ENCODE measurements at regions not wholly inside any gene's neighbourhood (a gene's known extent, or its start where the extent isn't known, plus 50 kb on each side); places are given as distances from the start of the nearest gene placed in this dataset.

GRCh38 chrX:9211269-9211668 lies 177.3 kb upstream of the FAM9B start:
- H2AFZ ChIP-seq (ENCODE audit: low read depth, low read length), result no peak overlapping the region
- H3K4me1 ChIP-seq (ENCODE audit: insufficient read depth, low read length), result no peaks in the 10 kb centered on the region
- no peak for TF ChIP-seq CTCF (IDR thresholded peaks at IDR 0.05; ENCODE audit: borderline replicate concordance, extremely low read depth, low read length, poor library complexity, severe bottlenecking)
- no peak for TF ChIP-seq EZH2 (IDR thresholded peaks at IDR 0.05; ENCODE audit: borderline replicate concordance, low read depth, low read length, severe bottlenecking)
- H3K9ac ChIP-seq (ENCODE audit: low read depth, low read length), result no peak overlapping the region
- no peaks in the 10 kb centered on the region for H3K36me3 ChIP-seq (ENCODE audit: insufficient read depth, low read length)
- no peak overlapping the region for H3K4me2 ChIP-seq (ENCODE audit: insufficient read depth, low read length)
- H3K9me3 ChIP-seq (ENCODE audit: insufficient read depth, low read length, severe bottlenecking), result no peaks in the 10 kb centered on the region
- no peaks in the 10 kb centered on the region for H4K20me1 ChIP-seq (ENCODE audit: insufficient read depth, low read length)
- no peak overlapping the region for H3K27ac ChIP-seq (ENCODE audit: low read length)
- DNase-seq, result no peak
- no peak for ATAC-seq (ENCODE audit: insufficient read depth, low read depth)
- H3K4me3 ChIP-seq (ENCODE audit: low read depth in 1 of 2, low read length in 2 of 2), result no peak overlapping the region
- no peaks in the 10 kb centered on the region for H3K27me3 ChIP-seq (ENCODE audit: insufficient read depth, low read length, poor library complexity)
- H3K79me2 ChIP-seq (ENCODE audit: insufficient read depth, low read length), result no peaks in the 10 kb centered on the region

DNA sequence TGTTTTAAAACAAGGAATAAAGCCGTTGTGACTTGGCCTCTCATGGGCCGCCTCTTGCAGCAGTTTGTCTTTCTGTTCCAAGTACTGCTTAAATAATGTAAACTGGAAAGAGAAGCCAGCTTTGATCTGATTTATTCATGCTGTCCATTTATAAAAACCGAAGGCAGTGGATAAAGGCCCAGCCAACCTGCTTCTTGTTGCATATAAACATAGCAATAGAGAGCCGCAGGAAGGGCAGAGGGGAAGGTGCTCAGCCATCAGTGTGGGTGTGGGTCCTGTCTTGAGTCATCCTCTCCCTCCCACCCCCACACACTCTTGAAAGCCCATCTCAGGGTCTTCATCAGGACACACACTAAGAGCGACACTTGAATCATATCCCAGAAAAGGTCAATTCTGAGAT lies 187.9 kb upstream of the FAM9B start:
- Histone ChIP-seq H3K36me3 (ENCODE audit: insufficient read depth, low read length) (no peaks in the 10 kb centered on the region), H3K4me2 (ENCODE audit: insufficient read depth, low read length) (no peak overlapping the region), H3K27ac (ENCODE audit: low read length) (no peak overlapping the region), H2AFZ (ENCODE audit: low read depth, low read length) (no peak overlapping the region), H3K79me2 (ENCODE audit: insufficient read depth, low read length) (no peaks in the 10 kb centered on the region), H3K4me1 (ENCODE audit: insufficient read depth, low read length) (no peaks in the 10 kb centered on the region), H4K20me1 (ENCODE audit: insufficient read depth, low read length) (no peaks in the 10 kb centered on the region), H3K27me3 (ENCODE audit: insufficient read depth, low read length, poor library complexity) (no peaks in the 10 kb centered on the region), H3K4me3 (ENCODE audit: low read depth in 1 of 2, low read length in 2 of 2) (no peak overlapping the region), H3K9ac (ENCODE audit: low read depth, low read length) (no peak overlapping the region), H3K9me3 (ENCODE audit: insufficient read depth, low read length, severe bottlenecking) (no peaks in the 10 kb centered on the region)
- no peak for TF ChIP-seq CTCF (IDR thresholded peaks at IDR 0.05; ENCODE audit: borderline replicate concordance, extremely low read depth, low read length, poor library complexity, severe bottlenecking)
- TF ChIP-seq EZH2 (IDR thresholded peaks at IDR 0.05; ENCODE audit: borderline replicate concordance, low read depth, low read length, severe bottlenecking), result no peak
- no peak for DNase-seq
- ATAC-seq (ENCODE audit: insufficient read depth, low read depth), result no peak

DNA sequence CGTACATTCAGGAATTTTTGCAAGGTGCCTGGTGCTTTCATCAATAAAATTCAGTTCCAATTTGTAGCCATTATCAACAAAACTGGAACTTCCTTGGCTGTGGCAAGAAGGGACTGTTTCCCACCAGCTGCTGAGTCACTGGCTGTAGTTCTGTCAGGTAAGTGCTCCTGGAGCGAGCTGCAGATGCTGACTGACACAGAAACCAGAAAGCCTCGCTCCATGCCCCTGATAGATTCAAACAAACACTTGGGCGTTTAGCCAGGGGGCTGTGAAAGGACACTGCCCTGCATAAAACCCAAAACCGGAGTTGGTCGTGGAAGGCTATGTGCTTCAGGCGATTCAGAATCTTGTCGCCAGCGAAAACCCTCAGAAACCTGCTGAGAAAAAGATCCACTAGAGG lies 188.4 kb upstream of the FAM9B start:
- Histone ChIP-seq H4K20me1 (ENCODE audit: insufficient read depth, low read length) (no peaks in the 10 kb centered on the region), H3K36me3 (ENCODE audit: insufficient read depth, low read length) (no peaks in the 10 kb centered on the region), H3K4me2 (ENCODE audit: insufficient read depth, low read length) (no peak overlapping the region), H3K4me1 (ENCODE audit: insufficient read depth, low read length) (no peaks in the 10 kb centered on the region), H3K9ac (ENCODE audit: low read depth, low read length) (no peak overlapping the region), H3K79me2 (ENCODE audit: insufficient read depth, low read length) (no peaks in the 10 kb centered on the region), H3K27me3 (ENCODE audit: insufficient read depth, low read length, poor library complexity) (no peaks in the 10 kb centered on the region), H3K27ac (ENCODE audit: low read length) (no peak overlapping the region), H3K9me3 (ENCODE audit: insufficient read depth, low read length, severe bottlenecking) (no peaks in the 10 kb centered on the region), H2AFZ (ENCODE audit: low read depth, low read length) (no peak overlapping the region), H3K4me3 (ENCODE audit: low read depth in 1 of 2, low read length in 2 of 2) (no peak overlapping the region)
- TF ChIP-seq CTCF (IDR thresholded peaks at IDR 0.05; ENCODE audit: borderline replicate concordance, extremely low read depth, low read length, poor library complexity, severe bottlenecking), result no peak
- no peak for TF ChIP-seq EZH2 (IDR thresholded peaks at IDR 0.05; ENCODE audit: borderline replicate concordance, low read depth, low read length, severe bottlenecking)
- ATAC-seq (ENCODE audit: insufficient read depth, low read depth) (no peak), DNase-seq (no peak)

DNA sequence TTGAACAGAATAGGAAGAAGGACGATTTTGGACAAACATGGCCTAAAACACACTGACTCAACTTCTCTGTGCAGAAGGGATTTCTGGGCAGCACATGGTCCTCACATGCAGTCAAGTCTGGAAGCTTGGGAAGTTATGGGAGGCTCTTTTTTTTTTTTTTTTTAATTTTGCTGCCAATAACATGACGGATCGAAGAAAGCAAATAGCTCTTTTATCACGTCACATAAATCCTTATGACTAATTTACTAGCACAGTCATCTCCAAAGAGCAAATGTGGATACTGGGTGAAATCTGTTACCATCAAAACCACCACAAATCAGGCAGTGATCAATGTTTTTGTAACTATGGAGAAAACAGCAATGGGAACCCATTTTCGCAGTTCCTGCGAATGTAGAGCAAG lies 193.3 kb upstream of the FAM9B start:
- ATAC-seq (ENCODE audit: insufficient read depth, low read depth) (no peak), DNase-seq (no peak)

More for the DNA sequence above, 193.3 kb upstream of the FAM9B start:
- no peaks in the 10 kb centered on the region for H3K27me3 ChIP-seq (ENCODE audit: insufficient read depth, low read length, poor library complexity)
- no peak overlapping the region for H2AFZ ChIP-seq (ENCODE audit: low read depth, low read length)
- no peaks in the 10 kb centered on the region for H3K4me1 ChIP-seq (ENCODE audit: insufficient read depth, low read length)
- H4K20me1 ChIP-seq (ENCODE audit: insufficient read depth, low read length), result no peaks in the 10 kb centered on the region
- H3K27ac ChIP-seq (ENCODE audit: low read length), result no peak overlapping the region
- no peaks in the 10 kb centered on the region for H3K79me2 ChIP-seq (ENCODE audit: insufficient read depth, low read length)
- no peak overlapping the region for H3K4me2 ChIP-seq (ENCODE audit: insufficient read depth, low read length)
- TF ChIP-seq CTCF (IDR thresholded peaks at IDR 0.05; ENCODE audit: borderline replicate concordance, extremely low read depth, low read length, poor library complexity, severe bottlenecking) (no peak), EZH2 (IDR thresholded peaks at IDR 0.05; ENCODE audit: borderline replicate concordance, low read depth, low read length, severe bottlenecking) (no peak)
- H3K4me3 ChIP-seq (ENCODE audit: low read depth in 1 of 2, low read length in 2 of 2), result no peak overlapping the region
- H3K9ac ChIP-seq (ENCODE audit: low read depth, low read length), result no peak overlapping the region
- no peaks in the 10 kb centered on the region for H3K36me3 ChIP-seq (ENCODE audit: insufficient read depth, low read length)
- no peaks in the 10 kb centered on the region for H3K9me3 ChIP-seq (ENCODE audit: insufficient read depth, low read length, severe bottlenecking)
